GM18868 (cell line): ENCODE measurements at regions not wholly inside any gene's neighbourhood (a gene's known extent, or its start where the extent isn't known, plus 50 kb on each side); places are given as distances from the start of the nearest gene placed in this dataset.

ENCODE experiments used
- ATAC-seq: cut with Tn5 transposase; IDR thresholded peaks from one replicate; pipeline ENCODE4 v1.9.1; 2021; ENCODE audit warnings: mild to moderate bottlenecking, moderate library complexity; ENCODE audit not compliant: unreplicated experiment

- no peak for ATAC-seq
Measured at GRCh38 chr4:16952462-16952871, 54.0 kb upstream of the LDB2 start.
